Thyroid gland (tissue), 4 donors: ENCODE measurements at regions not wholly inside any gene's neighbourhood (a gene's known extent, or its start where the extent isn't known, plus 50 kb on each side); places are given as distances from the start of the nearest gene placed in this dataset.

Experiments
- CTCF ChIP-seq, 6 experiments: fragments of 200-600 bp in 3 of 6; fragments of 450-650 bp in 3 of 6; sonication (generic) in 3 of 6; IDR thresholded peaks; one replicate each; pipeline ENCODE4 v1.5.1; 2016 to 2019; ENCODE audit warnings: antibody characterized with exemption in 6 of 6, mild to moderate bottlenecking in 2 of 6, inconsistent platforms in 1 of 6, moderate library complexity in 1 of 6
- POLR2A ChIP-seq, 2 donors: fragments of 450-650 bp; IDR thresholded peaks; one replicate each; pipeline ENCODE4 v1.6.1; 2017; ENCODE audit warnings: antibody characterized with exemption in 2 of 2, mild to moderate bottlenecking in 2 of 2, moderate library complexity in 1 of 2

GRCh38 chr20:53752971-53753879, 159.6 kb upstream of the ZNF217 start:
- TF ChIP-seq CTCF (IDR thresholded peaks at IDR 0.05) (no peak), POLR2A (IDR thresholded peaks at IDR 0.05) (no peak)
